Hepatocyte (in vitro differentiated cells): ENCODE measurements at regions not wholly inside any gene's neighbourhood (a gene's known extent, or its start where the extent isn't known, plus 50 kb on each side); places are given as distances from the start of the nearest gene placed in this dataset.

Experiments used
- CTCF ChIP-seq: fragments of 200-600 bp; sonication (generic); IDR thresholded peaks from 2 replicates; pipeline ENCODE4 v1.5.1; 2016; ENCODE audit warnings: antibody characterized with exemption, mild to moderate bottlenecking; ENCODE audit not compliant: poor library complexity
- EZH2 ChIP-seq: fragments of 200-600 bp; sonication (generic); IDR thresholded peaks from 2 replicates; pipeline ENCODE4 v1.6.1; 2016; ENCODE audit warnings: antibody characterized with exemption, mild to moderate bottlenecking, borderline replicate concordance
- EZH2phosphoT487 ChIP-seq: fragments of 200-600 bp; sonication (generic); IDR thresholded peaks from one replicate; pipeline ENCODE4 v1.6.1; 2018; ENCODE audit warnings: antibody characterized with exemption, mild to moderate bottlenecking, low read depth, moderate library complexity; ENCODE audit not compliant: unreplicated experiment, severe bottlenecking

GRCh38 chr5:92390657-92391056 is 1007.5 kb upstream of the ARRDC3 start:
- no peak for TF ChIP-seq CTCF
- TF ChIP-seq EZH2phosphoT487 = no peak
- TF ChIP-seq EZH2 = no peak
